WTC11 (cell line): ENCODE measurements at regions not wholly inside any gene's neighbourhood (a gene's known extent, or its start where the extent isn't known, plus 50 kb on each side); places are given as distances from the start of the nearest gene placed in this dataset.

Experiments used
- FOXK1 ChIP-seq: sonication (generic); formaldehyde crosslinking; IDR thresholded peaks from 2 replicates; pipeline ENCODE4 v1.8.0; 2022; ENCODE audit warnings: mild to moderate bottlenecking, moderate library complexity, missing genetic modification reagents
- IRF2 ChIP-seq: sonication (generic); formaldehyde crosslinking; IDR thresholded peaks from 2 replicates; pipeline ENCODE4 v1.8.0; 2022; ENCODE audit warnings: low read depth, missing genetic modification reagents, borderline replicate concordance
- JUN ChIP-seq: sonication (generic); formaldehyde crosslinking; IDR thresholded peaks from 2 replicates; pipeline ENCODE4 v1.8.0; 2023; ENCODE audit warnings: mild to moderate bottlenecking, missing genetic modification reagents
- NFYB ChIP-seq: sonication (generic); formaldehyde crosslinking; conservative IDR thresholded peaks from 2 replicates; pipeline ENCODE4 v1.8.0; 2022; ENCODE audit warnings: low read depth, missing genetic modification reagents
- NR3C1 ChIP-seq: sonication (generic); formaldehyde crosslinking; conservative IDR thresholded peaks from 2 replicates; pipeline ENCODE4 v1.8.1; 2023; ENCODE audit warnings: low read depth, mild to moderate bottlenecking, missing genetic modification reagents
- ZNF121 ChIP-seq: sonication (generic); formaldehyde crosslinking; IDR thresholded peaks from 2 replicates; pipeline ENCODE4 v1.8.0; 2023; ENCODE audit warnings: missing genetic modification reagents
- ZNF138 ChIP-seq: sonication (generic); formaldehyde crosslinking; conservative IDR thresholded peaks from 2 replicates; pipeline ENCODE4 v1.8.1; 2022; ENCODE audit warnings: mild to moderate bottlenecking, moderate library complexity, missing genetic modification reagents
- ZNF263 ChIP-seq: sonication (generic); formaldehyde crosslinking; IDR thresholded peaks from 2 replicates; pipeline ENCODE4 v1.8.1; 2022; ENCODE audit warnings: low read depth, mild to moderate bottlenecking, moderate library complexity, missing genetic modification reagents
- TF ChIP-seq, protein P1 (sequence below): fragments of 200-600 bp; IDR thresholded peaks from 2 replicates; pipeline ENCODE4 v1.8.0; 2022; ENCODE audit warnings: antibody characterized with exemption
- TF ChIP-seq, protein P2 (sequence below): sonication (generic); formaldehyde crosslinking; IDR thresholded peaks from 2 replicates; pipeline ENCODE4 v1.8.1; 2022; ENCODE audit warnings: low read depth, missing genetic modification reagents, borderline replicate concordance
- TF ChIP-seq, protein P3 (sequence below): sonication (generic); formaldehyde crosslinking; conservative IDR thresholded peaks from 2 replicates; pipeline ENCODE4 v1.8.1; 2023; ENCODE audit warnings: mild to moderate bottlenecking, low read depth, missing genetic modification reagents, moderate library complexity
- TF ChIP-seq, protein P4 (sequence below): sonication (generic); formaldehyde crosslinking; IDR thresholded peaks from 2 replicates; pipeline ENCODE4 v1.8.0; 2022; ENCODE audit warnings: mild to moderate bottlenecking, missing genetic modification reagents
- TF ChIP-seq, protein P5 (sequence below): sonication (generic); formaldehyde crosslinking; IDR thresholded peaks from 2 replicates; pipeline ENCODE4 v1.8.1; 2023; ENCODE audit warnings: mild to moderate bottlenecking, missing genetic modification reagents, borderline replicate concordance

DNA sequence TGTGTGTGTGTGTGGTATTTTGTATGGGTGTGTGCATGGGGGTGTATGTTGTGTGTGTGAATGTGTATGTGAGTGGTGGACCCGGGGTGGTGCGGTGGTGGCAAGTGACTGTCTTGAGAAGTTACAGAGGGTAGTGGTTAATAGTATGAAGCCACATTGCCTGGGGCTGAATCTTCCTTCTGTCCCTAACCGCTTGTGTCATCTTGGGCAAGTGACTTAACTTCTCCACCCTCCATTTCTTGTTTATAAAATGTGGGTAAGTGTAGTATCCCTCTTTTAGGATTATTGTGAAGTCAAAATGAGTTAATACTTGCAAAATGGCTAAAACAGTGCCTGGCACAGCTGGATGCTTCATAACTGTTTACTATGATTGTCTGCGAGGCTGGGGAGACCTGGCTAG, 63.5 kb downstream of the MYCN start:
- TF ChIP-seq NR3C1 (CRISPR knock-in tag) = no peak
- TF ChIP-seq, protein P1, sequence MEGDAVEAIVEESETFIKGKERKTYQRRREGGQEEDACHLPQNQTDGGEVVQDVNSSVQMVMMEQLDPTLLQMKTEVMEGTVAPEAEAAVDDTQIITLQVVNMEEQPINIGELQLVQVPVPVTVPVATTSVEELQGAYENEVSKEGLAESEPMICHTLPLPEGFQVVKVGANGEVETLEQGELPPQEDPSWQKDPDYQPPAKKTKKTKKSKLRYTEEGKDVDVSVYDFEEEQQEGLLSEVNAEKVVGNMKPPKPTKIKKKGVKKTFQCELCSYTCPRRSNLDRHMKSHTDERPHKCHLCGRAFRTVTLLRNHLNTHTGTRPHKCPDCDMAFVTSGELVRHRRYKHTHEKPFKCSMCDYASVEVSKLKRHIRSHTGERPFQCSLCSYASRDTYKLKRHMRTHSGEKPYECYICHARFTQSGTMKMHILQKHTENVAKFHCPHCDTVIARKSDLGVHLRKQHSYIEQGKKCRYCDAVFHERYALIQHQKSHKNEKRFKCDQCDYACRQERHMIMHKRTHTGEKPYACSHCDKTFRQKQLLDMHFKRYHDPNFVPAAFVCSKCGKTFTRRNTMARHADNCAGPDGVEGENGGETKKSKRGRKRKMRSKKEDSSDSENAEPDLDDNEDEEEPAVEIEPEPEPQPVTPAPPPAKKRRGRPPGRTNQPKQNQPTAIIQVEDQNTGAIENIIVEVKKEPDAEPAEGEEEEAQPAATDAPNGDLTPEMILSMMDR = no peak
- no peak for TF ChIP-seq JUN (CRISPR knock-in tag)
- TF ChIP-seq, protein P2, sequence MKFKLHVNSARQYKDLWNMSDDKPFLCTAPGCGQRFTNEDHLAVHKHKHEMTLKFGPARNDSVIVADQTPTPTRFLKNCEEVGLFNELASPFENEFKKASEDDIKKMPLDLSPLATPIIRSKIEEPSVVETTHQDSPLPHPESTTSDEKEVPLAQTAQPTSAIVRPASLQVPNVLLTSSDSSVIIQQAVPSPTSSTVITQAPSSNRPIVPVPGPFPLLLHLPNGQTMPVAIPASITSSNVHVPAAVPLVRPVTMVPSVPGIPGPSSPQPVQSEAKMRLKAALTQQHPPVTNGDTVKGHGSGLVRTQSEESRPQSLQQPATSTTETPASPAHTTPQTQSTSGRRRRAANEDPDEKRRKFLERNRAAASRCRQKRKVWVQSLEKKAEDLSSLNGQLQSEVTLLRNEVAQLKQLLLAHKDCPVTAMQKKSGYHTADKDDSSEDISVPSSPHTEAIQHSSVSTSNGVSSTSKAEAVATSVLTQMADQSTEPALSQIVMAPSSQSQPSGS (CRISPR knock-in tag) = no peak
- TF ChIP-seq, protein P3, sequence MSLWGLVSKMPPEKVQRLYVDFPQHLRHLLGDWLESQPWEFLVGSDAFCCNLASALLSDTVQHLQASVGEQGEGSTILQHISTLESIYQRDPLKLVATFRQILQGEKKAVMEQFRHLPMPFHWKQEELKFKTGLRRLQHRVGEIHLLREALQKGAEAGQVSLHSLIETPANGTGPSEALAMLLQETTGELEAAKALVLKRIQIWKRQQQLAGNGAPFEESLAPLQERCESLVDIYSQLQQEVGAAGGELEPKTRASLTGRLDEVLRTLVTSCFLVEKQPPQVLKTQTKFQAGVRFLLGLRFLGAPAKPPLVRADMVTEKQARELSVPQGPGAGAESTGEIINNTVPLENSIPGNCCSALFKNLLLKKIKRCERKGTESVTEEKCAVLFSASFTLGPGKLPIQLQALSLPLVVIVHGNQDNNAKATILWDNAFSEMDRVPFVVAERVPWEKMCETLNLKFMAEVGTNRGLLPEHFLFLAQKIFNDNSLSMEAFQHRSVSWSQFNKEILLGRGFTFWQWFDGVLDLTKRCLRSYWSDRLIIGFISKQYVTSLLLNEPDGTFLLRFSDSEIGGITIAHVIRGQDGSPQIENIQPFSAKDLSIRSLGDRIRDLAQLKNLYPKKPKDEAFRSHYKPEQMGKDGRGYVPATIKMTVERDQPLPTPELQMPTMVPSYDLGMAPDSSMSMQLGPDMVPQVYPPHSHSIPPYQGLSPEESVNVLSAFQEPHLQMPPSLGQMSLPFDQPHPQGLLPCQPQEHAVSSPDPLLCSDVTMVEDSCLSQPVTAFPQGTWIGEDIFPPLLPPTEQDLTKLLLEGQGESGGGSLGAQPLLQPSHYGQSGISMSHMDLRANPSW (CRISPR knock-in tag) = no peak
- TF ChIP-seq FOXK1 = no peak
- no peak for TF ChIP-seq ZNF121
- TF ChIP-seq ZNF263 (CRISPR knock-in tag) = no peak
- no peak for TF ChIP-seq ZNF138
- no peak for TF ChIP-seq IRF2 (CRISPR knock-in tag)
- TF ChIP-seq NFYB (CRISPR knock-in tag) = no peak
- TF ChIP-seq, protein P4, sequence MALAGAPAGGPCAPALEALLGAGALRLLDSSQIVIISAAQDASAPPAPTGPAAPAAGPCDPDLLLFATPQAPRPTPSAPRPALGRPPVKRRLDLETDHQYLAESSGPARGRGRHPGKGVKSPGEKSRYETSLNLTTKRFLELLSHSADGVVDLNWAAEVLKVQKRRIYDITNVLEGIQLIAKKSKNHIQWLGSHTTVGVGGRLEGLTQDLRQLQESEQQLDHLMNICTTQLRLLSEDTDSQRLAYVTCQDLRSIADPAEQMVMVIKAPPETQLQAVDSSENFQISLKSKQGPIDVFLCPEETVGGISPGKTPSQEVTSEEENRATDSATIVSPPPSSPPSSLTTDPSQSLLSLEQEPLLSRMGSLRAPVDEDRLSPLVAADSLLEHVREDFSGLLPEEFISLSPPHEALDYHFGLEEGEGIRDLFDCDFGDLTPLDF (CRISPR knock-in tag) = no peak
- TF ChIP-seq, protein P5, sequence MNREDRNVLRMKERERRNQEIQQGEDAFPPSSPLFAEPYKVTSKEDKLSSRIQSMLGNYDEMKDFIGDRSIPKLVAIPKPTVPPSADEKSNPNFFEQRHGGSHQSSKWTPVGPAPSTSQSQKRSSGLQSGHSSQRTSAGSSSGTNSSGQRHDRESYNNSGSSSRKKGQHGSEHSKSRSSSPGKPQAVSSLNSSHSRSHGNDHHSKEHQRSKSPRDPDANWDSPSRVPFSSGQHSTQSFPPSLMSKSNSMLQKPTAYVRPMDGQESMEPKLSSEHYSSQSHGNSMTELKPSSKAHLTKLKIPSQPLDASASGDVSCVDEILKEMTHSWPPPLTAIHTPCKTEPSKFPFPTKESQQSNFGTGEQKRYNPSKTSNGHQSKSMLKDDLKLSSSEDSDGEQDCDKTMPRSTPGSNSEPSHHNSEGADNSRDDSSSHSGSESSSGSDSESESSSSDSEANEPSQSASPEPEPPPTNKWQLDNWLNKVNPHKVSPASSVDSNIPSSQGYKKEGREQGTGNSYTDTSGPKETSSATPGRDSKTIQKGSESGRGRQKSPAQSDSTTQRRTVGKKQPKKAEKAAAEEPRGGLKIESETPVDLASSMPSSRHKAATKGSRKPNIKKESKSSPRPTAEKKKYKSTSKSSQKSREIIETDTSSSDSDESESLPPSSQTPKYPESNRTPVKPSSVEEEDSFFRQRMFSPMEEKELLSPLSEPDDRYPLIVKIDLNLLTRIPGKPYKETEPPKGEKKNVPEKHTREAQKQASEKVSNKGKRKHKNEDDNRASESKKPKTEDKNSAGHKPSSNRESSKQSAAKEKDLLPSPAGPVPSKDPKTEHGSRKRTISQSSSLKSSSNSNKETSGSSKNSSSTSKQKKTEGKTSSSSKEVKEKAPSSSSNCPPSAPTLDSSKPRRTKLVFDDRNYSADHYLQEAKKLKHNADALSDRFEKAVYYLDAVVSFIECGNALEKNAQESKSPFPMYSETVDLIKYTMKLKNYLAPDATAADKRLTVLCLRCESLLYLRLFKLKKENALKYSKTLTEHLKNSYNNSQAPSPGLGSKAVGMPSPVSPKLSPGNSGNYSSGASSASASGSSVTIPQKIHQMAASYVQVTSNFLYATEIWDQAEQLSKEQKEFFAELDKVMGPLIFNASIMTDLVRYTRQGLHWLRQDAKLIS = no peak
